T-helper 9 cell (primary cell): ENCODE measurements at regions not wholly inside any gene's neighbourhood (a gene's known extent, or its start where the extent isn't known, plus 50 kb on each side); places are given as distances from the start of the nearest gene placed in this dataset.

Experiments
- DNase-seq: peaks from one replicate; pipeline ENCODE4 v3.0.0-alpha.2; 2020

DNA sequence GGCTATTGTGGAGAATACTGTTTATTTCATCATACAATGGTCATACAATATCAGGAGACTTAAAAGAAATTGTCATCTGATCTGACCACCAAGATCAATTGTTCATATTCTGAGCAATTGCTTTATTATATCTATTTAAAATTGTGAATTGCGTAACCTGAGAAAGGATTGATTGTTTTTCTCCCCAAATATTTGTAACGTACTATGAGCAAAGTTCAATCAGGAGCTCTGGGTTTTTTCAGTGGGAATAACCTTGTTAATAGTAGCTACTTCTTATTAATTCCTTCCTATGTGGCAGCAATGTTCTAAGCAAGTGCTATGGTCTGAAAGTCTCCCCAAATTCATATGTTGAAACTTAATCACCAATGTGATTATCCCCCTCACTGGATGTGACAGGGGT is 323.1 kb downstream of the ZPLD1 start:
- no peak for DNase-seq

GRCh38 chr3:102761766-102762165 is 327.0 kb downstream of the ZPLD1 start:
- DNase-seq: no peak

- no peak for DNase-seq
These were observed 356.0 kb downstream of the ZPLD1 start for GRCh38 chr3:102790747-102791325.

DNA sequence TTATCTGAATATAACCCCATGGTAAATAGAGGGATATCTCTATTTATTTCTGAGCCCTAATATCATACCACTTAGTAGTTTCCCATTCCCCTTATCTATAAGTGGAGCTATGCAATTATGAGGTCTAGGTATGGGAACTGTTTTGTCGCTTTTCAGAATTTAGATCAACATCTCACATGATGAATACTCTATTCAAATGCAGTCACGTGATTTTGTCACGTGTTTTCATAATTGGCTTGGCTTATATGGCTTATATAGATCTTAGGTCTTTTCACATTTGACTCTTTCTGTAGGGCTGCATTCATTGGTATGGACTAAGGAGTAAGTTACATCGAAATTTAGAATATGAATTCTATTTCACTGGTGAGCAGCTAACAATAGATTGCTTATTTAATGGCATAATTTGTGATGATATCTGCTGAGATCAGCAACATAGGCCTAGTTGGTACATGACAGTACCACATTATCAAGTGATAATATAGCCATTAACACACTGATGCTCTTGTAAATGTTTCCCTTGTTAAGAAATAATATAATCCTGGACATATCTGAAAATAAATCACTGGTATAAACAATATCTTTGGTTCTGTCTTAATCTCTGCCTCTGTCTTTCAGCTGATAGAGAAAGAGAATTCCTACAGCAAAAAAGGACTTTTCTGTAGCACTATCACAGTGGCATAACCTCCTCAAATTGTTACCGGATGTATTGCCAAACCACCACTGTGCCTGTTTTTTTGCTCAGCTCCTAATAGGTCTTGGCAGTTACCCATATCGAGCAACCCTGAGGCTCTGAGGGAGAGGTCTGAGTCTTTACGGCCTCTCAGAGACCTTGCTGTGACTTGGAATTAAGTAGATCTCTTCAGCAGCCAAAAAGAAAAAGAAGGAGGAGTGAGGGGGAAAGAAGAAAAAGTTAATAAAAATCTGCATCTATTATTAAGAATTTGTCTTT is 357.1 kb downstream of the ZPLD1 start:
- no peak for DNase-seq

GRCh38 chr3:102796804-102797203 is 362.0 kb downstream of the ZPLD1 start:
- DNase-seq: no peak

- no peak for DNase-seq
These were observed 368.1 kb downstream of the ZPLD1 start for GRCh38 chr3:102802819-102803420.

- DNase-seq: no peak
These were observed 376.1 kb downstream of the ZPLD1 start for GRCh38 chr3:102810937-102811336.

DNA sequence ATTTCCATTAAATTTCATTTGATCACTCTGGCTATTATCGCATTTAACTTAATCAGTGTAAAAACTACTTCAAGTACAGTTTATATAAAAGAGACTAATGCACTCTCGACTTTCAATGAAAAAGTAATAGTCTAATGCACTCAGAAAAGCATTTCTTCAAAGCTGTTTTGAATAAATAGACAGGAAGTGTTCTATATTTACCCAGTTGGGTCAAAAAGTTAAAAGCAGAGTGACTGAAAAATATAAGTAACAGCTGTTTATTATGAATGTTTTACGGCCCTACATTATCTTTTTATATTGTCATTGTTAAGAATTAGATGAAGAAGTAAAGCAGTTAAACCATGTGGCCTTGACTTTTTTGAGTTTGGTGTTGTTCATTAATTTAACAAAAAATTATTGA is 391.8 kb downstream of the ZPLD1 start:
- no peak for DNase-seq

DNA sequence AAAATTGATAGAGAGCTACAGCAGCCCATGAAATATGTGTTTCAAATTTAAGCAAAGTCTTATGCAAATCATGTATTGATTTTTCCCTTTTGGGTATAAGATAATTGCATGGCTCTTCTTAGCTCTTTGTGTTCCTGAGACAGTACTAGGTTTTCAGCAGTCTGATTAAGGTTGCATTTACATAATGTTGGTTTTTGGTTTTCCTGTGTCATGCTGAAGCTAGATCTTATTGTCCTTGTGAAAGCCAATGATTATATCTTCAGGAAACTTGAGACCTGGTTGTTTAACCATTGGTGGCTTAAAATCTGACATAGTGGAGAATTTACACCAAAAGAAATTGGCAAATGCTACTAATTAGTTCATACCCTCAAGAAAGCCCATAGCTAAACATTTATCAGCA is 392.6 kb downstream of the ZPLD1 start:
- no peak for DNase-seq

GRCh38 chr3:102830415-102830814 is 395.6 kb downstream of the ZPLD1 start:
- DNase-seq: no peak

GRCh38 chr3:102841866-102842265 is 407.1 kb downstream of the ZPLD1 start:
- DNase-seq: no peak

DNA sequence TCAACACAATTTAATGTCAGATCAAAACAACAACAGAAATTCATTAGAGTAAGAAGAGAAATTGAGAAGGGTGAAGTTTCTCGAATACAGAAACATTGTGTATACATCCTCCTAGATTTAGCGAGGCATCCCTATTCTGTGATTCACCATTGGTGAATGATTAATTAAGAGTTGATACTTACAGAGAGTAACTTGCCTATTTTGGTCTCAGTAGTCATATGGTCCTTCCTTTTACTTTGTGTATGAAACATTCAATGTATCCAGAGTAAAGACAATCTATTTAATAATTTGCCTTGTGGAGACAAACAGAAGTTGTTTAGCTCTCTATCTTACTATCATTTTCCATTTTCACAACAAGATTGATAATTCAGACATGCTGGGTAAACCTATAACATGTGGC is 432.0 kb downstream of the ZPLD1 start:
- DNase-seq: no peak

DNA sequence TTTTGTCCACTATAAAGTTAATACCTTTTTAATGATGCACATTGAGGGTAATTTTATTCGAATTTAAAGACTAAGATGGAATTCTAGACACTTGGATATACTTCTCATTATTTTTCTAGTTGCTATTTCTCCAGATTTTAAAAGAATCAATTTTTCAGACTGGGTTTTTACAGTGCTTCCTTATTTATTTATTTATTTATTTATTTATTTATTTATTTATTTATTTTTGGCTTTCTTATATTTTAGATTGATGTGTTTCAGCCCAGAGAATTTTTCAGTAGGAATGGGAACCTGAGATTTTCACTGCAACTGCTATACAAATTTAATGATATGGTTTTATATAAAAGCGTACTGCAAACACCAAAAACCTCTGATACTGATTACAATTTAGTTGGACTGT is 448.7 kb downstream of the ZPLD1 start:
- no peak for DNase-seq

- no peak for DNase-seq
These were observed 450.5 kb downstream of the ZPLD1 start for GRCh38 chr3:102885289-102885688.

DNA sequence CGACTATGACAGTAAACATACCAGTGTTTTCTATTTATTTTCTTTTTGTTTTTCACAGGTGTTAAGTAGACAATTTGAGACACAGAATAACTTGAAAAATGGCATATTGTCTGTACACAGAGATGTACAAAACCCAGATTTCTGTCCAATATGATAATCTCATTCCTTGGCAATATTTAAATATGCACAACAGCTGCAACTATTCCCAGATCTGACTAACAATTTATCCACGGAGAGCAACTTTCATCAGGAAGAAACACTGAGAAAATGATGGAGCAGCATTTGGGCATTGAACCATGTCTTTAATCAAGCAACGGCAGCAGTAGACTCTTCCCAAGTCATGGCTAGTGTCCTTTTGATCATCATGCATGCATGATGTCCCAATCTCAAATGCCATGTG is 452.6 kb downstream of the ZPLD1 start:
- DNase-seq: no peak

- no peak for DNase-seq
These were observed 462.2 kb downstream of the ZPLD1 start for GRCh38 chr3:102896851-102897621.

- DNase-seq: no peak
These were observed 469.8 kb downstream of the ZPLD1 start for GRCh38 chr3:102904629-102905028.

DNA sequence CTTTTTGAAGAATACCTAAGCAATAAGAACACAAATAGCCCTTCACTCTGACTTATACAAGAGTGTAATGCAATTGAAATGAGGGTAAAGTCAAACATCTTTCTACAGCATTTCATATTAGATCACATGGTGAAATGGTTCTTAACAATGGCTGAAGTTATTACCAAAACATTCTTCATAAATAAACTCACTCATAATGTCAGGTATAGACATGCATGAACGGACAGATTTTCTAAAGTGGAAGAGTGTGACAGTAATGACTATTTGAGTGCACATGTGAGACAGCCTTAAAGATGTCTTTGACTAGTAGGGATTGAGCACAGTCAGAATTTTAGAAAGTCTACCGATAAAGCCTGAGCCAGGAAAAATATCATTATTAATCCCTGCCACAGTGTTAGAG is 471.0 kb downstream of the ZPLD1 start:
- DNase-seq: no peak

DNA sequence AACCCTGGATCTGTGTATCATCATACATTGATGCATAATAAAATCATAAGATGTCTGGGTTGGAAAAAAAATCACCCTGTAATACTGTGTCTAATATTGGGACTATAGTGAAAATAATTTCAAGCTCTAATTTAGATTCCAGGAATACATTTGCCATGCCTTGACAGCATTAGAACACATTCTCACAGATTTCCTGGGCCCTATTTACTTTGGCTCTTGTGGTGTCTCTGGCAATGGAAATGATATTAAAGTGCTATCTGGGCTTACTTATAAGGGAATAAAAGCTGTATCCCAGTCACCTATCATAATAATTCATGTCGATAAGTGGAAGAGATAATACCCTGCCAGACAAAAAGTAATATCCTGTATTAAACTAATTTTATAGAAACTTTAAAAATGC is 472.0 kb downstream of the ZPLD1 start:
- no peak for DNase-seq

GRCh38 chr3:102909904-102910303 is 475.1 kb downstream of the ZPLD1 start:
- DNase-seq: no peak

DNA sequence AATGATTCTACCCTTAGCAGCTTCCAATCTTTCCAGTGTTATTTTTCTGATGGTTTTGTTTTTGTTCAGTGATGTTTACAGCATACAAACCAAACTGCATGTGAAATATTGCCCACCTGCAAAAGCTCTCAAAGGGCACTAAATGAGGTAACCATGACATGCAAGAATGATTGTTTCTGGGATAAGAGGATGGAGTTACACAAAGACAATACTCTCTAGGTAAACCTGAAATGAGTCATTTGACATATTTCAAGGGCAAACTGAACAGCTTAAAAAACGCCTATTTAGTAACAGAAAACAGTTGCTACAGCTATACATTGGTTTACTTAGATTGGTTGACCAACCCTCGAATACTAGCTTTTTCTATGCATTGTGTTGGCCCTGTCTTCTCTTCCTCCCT is 481.7 kb downstream of the ZPLD1 start:
- DNase-seq: no peak

GRCh38 chr3:102926618-102927017 is 491.8 kb downstream of the ZPLD1 start:
- no peak for DNase-seq

GRCh38 chr3:102933377-102933776 is 498.6 kb downstream of the ZPLD1 start:
- DNase-seq: no peak
